GM23338 (cell line): ENCODE measurements at regions not wholly inside any gene's neighbourhood (a gene's known extent, or its start where the extent isn't known, plus 50 kb on each side); places are given as distances from the start of the nearest gene placed in this dataset.

Source experiments
- ATAC-seq: fragments of 200-7000 bp; cut with Tn5 transposase; 3 replicates; pipeline ENCODE4 v1.9.1; 2020
- DNase-seq: peaks from one replicate; pipeline ENCODE4 v3.0.0-alpha.2; 2015; ENCODE audit warnings: low spot score
- H2AFZ ChIP-seq: fragments of 200-600 bp; sonication (generic); 2 replicates; pipeline ENCODE4 v1.8.0; 2016; ENCODE audit warnings: antibody characterized with exemption, mild to moderate bottlenecking, moderate library complexity
- H3F3A ChIP-seq: fragments of 200-600 bp; sonication (generic); replicated peaks from 2 replicates; pipeline ENCODE4 v1.8.0; 2017; ENCODE audit warnings: antibody characterized with exemption, mixed run types, low read depth
- H3K27ac ChIP-seq: fragments of 200-600 bp; sonication (generic); 2 replicates; pipeline ENCODE4 v1.6.1; 2016; ENCODE audit warnings: low read depth
- H3K27me3 ChIP-seq: fragments of 200-600 bp; sonication (generic); 2 replicates; pipeline ENCODE4 v1.8.0; 2016; ENCODE audit warnings: mild to moderate bottlenecking, mixed run types, moderate library complexity; ENCODE audit not compliant: insufficient read depth
- H3K36me3 ChIP-seq: fragments of 200-600 bp; sonication (generic); 2 replicates; pipeline ENCODE4 v1.8.0; 2016; ENCODE audit warnings: mild to moderate bottlenecking; ENCODE audit not compliant: insufficient read depth
- H3K4me1 ChIP-seq: fragments of 200-600 bp; sonication (generic); 2 replicates; pipeline ENCODE4 v1.8.0; 2016; ENCODE audit warnings: mild to moderate bottlenecking, moderate library complexity; ENCODE audit not compliant: insufficient read depth
- H3K4me2 ChIP-seq: fragments of 200-600 bp; sonication (generic); 2 replicates; pipeline ENCODE4 v1.7.1; 2017; ENCODE audit warnings: mixed run types
- H3K4me3 ChIP-seq: fragments of 200-600 bp; sonication (generic); 2 replicates; pipeline ENCODE4 v1.6.1; 2016; ENCODE audit warnings: mixed run types
- H3K79me2 ChIP-seq: fragments of 200-600 bp; sonication (generic); replicated peaks from 2 replicates; pipeline ENCODE4 v1.8.0; 2017; ENCODE audit warnings: mild to moderate bottlenecking; ENCODE audit not compliant: insufficient read depth
- H3K9me2 ChIP-seq: fragments of 200-600 bp; sonication (generic); 2 replicates; pipeline ENCODE4 v1.8.0; 2017; ENCODE audit not compliant: insufficient read depth
- H4K20me1 ChIP-seq: fragments of 200-600 bp; sonication (generic); replicated peaks from 2 replicates; pipeline ENCODE4 v1.8.0; 2017; ENCODE audit warnings: mild to moderate bottlenecking; ENCODE audit not compliant: insufficient read depth
- H3K27ac Mint-ChIP-seq: 2 replicates; pipeline ENCODE4 v1.8.0; 2020; ENCODE audit warnings: inconsistent platforms, mild to moderate bottlenecking, moderate library complexity, mixed read lengths
- H3K27me3 Mint-ChIP-seq: 3 replicates; pipeline ENCODE4 v1.8.0; 2022; ENCODE audit warnings: low read depth, mild to moderate bottlenecking, moderate library complexity, mixed read lengths, inconsistent platforms; ENCODE audit not compliant: insufficient read depth, poor library complexity
- H3K36me3 Mint-ChIP-seq: 3 replicates; pipeline ENCODE4 v1.8.0; 2021; ENCODE audit warnings: low read depth, mild to moderate bottlenecking, inconsistent platforms, moderate library complexity, mixed read lengths
- H3K4me1 Mint-ChIP-seq: 3 replicates; pipeline ENCODE4 v1.8.0; 2020; ENCODE audit warnings: mild to moderate bottlenecking, inconsistent platforms, mixed read lengths
- H3K4me3 Mint-ChIP-seq: 3 replicates; pipeline ENCODE4 v1.8.0; 2021; ENCODE audit warnings: moderate library complexity, mild to moderate bottlenecking, inconsistent platforms, mixed read lengths
- H3K9me3 Mint-ChIP-seq: 3 replicates; pipeline ENCODE4 v1.8.0; 2020; ENCODE audit warnings: moderate library complexity, mild to moderate bottlenecking, inconsistent platforms, mixed read lengths
- CREB1 ChIP-seq: fragments of 250-450 bp; sonication (Bioruptor Pico); IDR thresholded peaks from 2 replicates; pipeline ENCODE4 v1.5.0; 2020; ENCODE audit warnings: low read depth, mild to moderate bottlenecking, moderate library complexity
- ETS1 ChIP-seq: IDR thresholded peaks from 2 replicates; pipeline ENCODE4 v1.6.1; 2016; ENCODE audit warnings: antibody characterized with exemption
- EZH2 ChIP-seq: fragments of 200-600 bp; sonication (generic); IDR thresholded peaks from one replicate; pipeline ENCODE4 v1.8.0; 2017; ENCODE audit warnings: antibody characterized with exemption, mild to moderate bottlenecking, low read depth; ENCODE audit not compliant: unreplicated experiment
- EZH2phosphoT487 ChIP-seq: fragments of 200-600 bp; sonication (generic); IDR thresholded peaks from one replicate; pipeline ENCODE4 v1.8.1; 2018; ENCODE audit warnings: antibody characterized with exemption; ENCODE audit not compliant: unreplicated experiment
- JUNB ChIP-seq: IDR thresholded peaks from one replicate; pipeline ENCODE4 v1.6.1; 2016; ENCODE audit warnings: antibody characterized with exemption; ENCODE audit not compliant: unreplicated experiment
- POLR2AphosphoS5 ChIP-seq: IDR thresholded peaks from 2 replicates; pipeline ENCODE4 v1.6.1; 2016; ENCODE audit warnings: antibody characterized with exemption, low read depth
- REST ChIP-seq: IDR thresholded peaks from one replicate; pipeline ENCODE4 v1.6.1; 2018; ENCODE audit warnings: antibody characterized with exemption; ENCODE audit not compliant: unreplicated experiment
- STAT1 ChIP-seq: IDR thresholded peaks from one replicate; pipeline ENCODE4 v1.6.1; 2016; ENCODE audit warnings: antibody characterized with exemption; ENCODE audit not compliant: unreplicated experiment
- ZNF114 ChIP-seq: fragments of 250-450 bp; sonication (Bioruptor Pico); IDR thresholded peaks from 2 replicates; pipeline ENCODE4 v1.5.0; 2020; ENCODE audit warnings: mild to moderate bottlenecking, moderate library complexity
- ZNF331 ChIP-seq: fragments of 250-450 bp; sonication (Bioruptor Pico); IDR thresholded peaks from 2 replicates; pipeline ENCODE4 v1.5.0; 2020; ENCODE audit warnings: low read depth, mild to moderate bottlenecking, moderate library complexity
- TF ChIP-seq, protein P1 (sequence below): fragments of 250-450 bp; sonication (Bioruptor Pico); IDR thresholded peaks from 2 replicates; pipeline ENCODE4 v1.5.0; 2020; ENCODE audit warnings: mild to moderate bottlenecking, moderate library complexity
- TF ChIP-seq, protein P2 (sequence below), 2 experiments: fragments of 200-600 bp in 1 of 2; sonication (generic) in 1 of 2; conservative IDR thresholded peaks; 2 replicates each; pipeline versions ENCODE4 v1.5.1 to v1.6.1; 2016 to 2017; ENCODE audit warnings: antibody characterized with exemption in 2 of 2, low read depth in 2 of 2, mild to moderate bottlenecking in 2 of 2, moderate library complexity in 1 of 2

- no peak overlapping the region for H3K4me2 ChIP-seq
- no peaks in the 10 kb centered on the region for H4K20me1 ChIP-seq
- ATAC-seq, result no peak
- Mint-ChIP-seq H3K9me3 (peaks cover 5% of the 10 kb centered on the region; the same call in 1 of the 3 replicates), H3K27me3 (peaks cover 2% of the 10 kb centered on the region), H3K27ac (no peak overlapping the region), H3K4me1 (peaks cover 11% of the 10 kb centered on the region), H3K36me3 (peaks cover 2% of the 10 kb centered on the region; the same call in 1 of the 3 replicates), H3K4me3 (no peak overlapping the region)
- no peaks in the 10 kb centered on the region for H3K4me1 ChIP-seq
- H2AFZ ChIP-seq, result no peak overlapping the region
- H3K36me3 ChIP-seq, result no peaks in the 10 kb centered on the region
- no peaks in the 10 kb centered on the region for H3F3A ChIP-seq
- H3K9me2 ChIP-seq, result no peaks in the 10 kb centered on the region
- no peak overlapping the region for H3K4me3 ChIP-seq
- H3K27me3 ChIP-seq, result 0 out of 2 replicates have a peak, but pooled peaks cover 6% of the 10 kb centered on the region
- no peak overlapping the region for H3K27ac ChIP-seq
- DNase-seq, result no peak
- H3K79me2 ChIP-seq, result no peaks in the 10 kb centered on the region
- TF ChIP-seq, protein P1, sequence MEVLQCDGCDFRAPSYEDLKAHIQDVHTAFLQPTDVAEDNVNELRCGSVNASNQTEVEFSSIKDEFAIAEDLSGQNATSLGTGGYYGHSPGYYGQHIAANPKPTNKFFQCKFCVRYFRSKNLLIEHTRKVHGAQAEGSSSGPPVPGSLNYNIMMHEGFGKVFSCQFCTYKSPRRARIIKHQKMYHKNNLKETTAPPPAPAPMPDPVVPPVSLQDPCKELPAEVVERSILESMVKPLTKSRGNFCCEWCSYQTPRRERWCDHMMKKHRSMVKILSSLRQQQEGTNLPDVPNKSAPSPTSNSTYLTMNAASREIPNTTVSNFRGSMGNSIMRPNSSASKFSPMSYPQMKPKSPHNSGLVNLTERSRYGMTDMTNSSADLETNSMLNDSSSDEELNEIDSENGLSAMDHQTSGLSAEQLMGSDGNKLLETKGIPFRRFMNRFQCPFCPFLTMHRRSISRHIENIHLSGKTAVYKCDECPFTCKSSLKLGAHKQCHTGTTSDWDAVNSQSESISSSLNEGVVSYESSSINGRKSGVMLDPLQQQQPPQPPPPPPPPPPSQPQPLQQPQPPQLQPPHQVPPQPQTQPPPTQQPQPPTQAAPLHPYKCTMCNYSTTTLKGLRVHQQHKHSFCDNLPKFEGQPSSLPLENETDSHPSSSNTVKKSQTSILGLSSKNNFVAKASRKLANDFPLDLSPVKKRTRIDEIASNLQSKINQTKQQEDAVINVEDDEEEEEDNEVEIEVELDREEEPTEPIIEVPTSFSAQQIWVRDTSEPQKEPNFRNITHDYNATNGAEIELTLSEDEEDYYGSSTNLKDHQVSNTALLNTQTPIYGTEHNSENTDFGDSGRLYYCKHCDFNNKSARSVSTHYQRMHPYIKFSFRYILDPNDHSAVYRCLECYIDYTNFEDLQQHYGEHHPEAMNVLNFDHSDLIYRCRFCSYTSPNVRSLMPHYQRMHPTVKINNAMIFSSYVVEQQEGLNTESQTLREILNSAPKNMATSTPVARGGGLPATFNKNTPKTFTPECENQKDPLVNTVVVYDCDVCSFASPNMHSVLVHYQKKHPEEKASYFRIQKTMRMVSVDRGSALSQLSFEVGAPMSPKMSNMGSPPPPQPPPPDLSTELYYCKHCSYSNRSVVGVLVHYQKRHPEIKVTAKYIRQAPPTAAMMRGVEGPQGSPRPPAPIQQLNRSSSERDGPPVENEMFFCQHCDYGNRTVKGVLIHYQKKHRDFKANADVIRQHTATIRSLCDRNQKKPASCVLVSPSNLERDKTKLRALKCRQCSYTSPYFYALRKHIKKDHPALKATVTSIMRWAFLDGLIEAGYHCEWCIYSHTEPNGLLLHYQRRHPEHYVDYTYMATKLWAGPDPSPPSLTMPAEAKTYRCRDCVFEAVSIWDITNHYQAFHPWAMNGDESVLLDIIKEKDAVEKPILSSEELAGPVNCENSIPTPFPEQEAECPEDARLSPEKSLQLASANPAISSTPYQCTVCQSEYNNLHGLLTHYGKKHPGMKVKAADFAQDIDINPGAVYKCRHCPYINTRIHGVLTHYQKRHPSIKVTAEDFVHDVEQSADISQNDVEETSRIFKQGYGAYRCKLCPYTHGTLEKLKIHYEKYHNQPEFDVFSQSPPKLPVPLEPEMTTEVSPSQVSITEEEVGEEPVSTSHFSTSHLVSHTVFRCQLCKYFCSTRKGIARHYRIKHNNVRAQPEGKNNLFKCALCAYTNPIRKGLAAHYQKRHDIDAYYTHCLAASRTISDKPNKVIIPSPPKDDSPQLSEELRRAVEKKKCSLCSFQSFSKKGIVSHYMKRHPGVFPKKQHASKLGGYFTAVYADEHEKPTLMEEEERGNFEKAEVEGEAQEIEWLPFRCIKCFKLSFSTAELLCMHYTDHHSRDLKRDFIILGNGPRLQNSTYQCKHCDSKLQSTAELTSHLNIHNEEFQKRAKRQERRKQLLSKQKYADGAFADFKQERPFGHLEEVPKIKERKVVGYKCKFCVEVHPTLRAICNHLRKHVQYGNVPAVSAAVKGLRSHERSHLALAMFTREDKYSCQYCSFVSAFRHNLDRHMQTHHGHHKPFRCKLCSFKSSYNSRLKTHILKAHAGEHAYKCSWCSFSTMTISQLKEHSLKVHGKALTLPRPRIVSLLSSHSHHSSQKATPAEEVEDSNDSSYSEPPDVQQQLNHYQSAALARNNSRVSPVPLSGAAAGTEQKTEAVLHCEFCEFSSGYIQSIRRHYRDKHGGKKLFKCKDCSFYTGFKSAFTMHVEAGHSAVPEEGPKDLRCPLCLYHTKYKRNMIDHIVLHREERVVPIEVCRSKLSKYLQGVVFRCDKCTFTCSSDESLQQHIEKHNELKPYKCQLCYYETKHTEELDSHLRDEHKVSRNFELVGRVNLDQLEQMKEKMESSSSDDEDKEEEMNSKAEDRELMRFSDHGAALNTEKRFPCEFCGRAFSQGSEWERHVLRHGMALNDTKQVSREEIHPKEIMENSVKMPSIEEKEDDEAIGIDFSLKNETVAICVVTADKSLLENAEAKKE, result no peak
- TF ChIP-seq ZNF114 (CRISPR knock-in tag) (no peak), EZH2phosphoT487 (no peak), REST (no peak), POLR2AphosphoS5 (no peak), STAT1 (no peak), EZH2 (no peak), ZNF331 (CRISPR knock-in tag) (no peak), CREB1 (CRISPR knock-in tag) (no peak), JUNB (no peak), ETS1 (no peak)
- TF ChIP-seq, protein P2, sequence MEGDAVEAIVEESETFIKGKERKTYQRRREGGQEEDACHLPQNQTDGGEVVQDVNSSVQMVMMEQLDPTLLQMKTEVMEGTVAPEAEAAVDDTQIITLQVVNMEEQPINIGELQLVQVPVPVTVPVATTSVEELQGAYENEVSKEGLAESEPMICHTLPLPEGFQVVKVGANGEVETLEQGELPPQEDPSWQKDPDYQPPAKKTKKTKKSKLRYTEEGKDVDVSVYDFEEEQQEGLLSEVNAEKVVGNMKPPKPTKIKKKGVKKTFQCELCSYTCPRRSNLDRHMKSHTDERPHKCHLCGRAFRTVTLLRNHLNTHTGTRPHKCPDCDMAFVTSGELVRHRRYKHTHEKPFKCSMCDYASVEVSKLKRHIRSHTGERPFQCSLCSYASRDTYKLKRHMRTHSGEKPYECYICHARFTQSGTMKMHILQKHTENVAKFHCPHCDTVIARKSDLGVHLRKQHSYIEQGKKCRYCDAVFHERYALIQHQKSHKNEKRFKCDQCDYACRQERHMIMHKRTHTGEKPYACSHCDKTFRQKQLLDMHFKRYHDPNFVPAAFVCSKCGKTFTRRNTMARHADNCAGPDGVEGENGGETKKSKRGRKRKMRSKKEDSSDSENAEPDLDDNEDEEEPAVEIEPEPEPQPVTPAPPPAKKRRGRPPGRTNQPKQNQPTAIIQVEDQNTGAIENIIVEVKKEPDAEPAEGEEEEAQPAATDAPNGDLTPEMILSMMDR (conservative IDR thresholded peaks at IDR 0.05; ENCODE audit: low read depth in 2 of 2), result no peak
Measured at GRCh38 chrX:40272776-40273175, 175.0 kb upstream of the BCOR start.
